CD8-positive, alpha-beta memory T cell (primary cell): ENCODE measurements at regions not wholly inside any gene's neighbourhood (a gene's known extent, or its start where the extent isn't known, plus 50 kb on each side); places are given as distances from the start of the nearest gene placed in this dataset.
"Not testable (repeated sequence)": the region's sequence is repeated elsewhere in the genome, so short reads cannot be mapped to it uniquely, and the experiment has no call there.

Experiments used
- CTCF ChIA-PET: fragments of 350-600 bp; sonication (Branson Sonifier 250); formaldehyde crosslinking; loops from one replicate; lab custom pipeline; 2021; ENCODE audit warnings: antibody characterized with exemption; lab: Charles Lee
- POLR2A ChIA-PET: fragments of 350-600 bp; sonication (Branson Sonifier 250); formaldehyde crosslinking; loops from one replicate; lab custom pipeline; 2021; ENCODE audit warnings: antibody characterized with exemption; lab: Charles Lee
- DNase-seq, 5 donors: peaks; one replicate each; pipeline versions ENCODE4 v3.0.0 to v3.0.0-alpha.2; 2020 to 2022; ENCODE audit warnings: mixed read lengths in 1 of 5
- H3K27ac ChIP-seq: one replicate; pipeline ENCODE4 v1.7.0; 2013; ENCODE audit warnings: low read depth, mild to moderate bottlenecking, low read length, moderate library complexity
- H3K27me3 ChIP-seq: 2 replicates; pipeline ENCODE4 v1.7.0; 2013; ENCODE audit warnings: low read length, mild to moderate bottlenecking; ENCODE audit not compliant: insufficient read depth, poor library complexity, severe bottlenecking
- H3K36me3 ChIP-seq: 2 replicates; pipeline ENCODE4 v1.7.0; 2013; ENCODE audit warnings: mild to moderate bottlenecking, low read length, moderate library complexity; ENCODE audit not compliant: insufficient read depth
- H3K4me1 ChIP-seq: 2 replicates; pipeline ENCODE4 v1.7.0; 2013; ENCODE audit warnings: mild to moderate bottlenecking, low read length, moderate library complexity; ENCODE audit not compliant: insufficient read depth
- H3K4me3 ChIP-seq: 2 replicates; pipeline ENCODE4 v1.7.0; 2013; ENCODE audit warnings: mild to moderate bottlenecking, low read length
- H3K9me3 ChIP-seq: 2 replicates; pipeline ENCODE4 v1.7.0; 2013; ENCODE audit warnings: mild to moderate bottlenecking, low read length
- H3K27ac Mint-ChIP-seq, 8 donors: one replicate each; pipeline ENCODE4 v1.8.0; 2020 to 2021; ENCODE audit warnings: mixed read lengths in 8 of 8, mild to moderate bottlenecking in 6 of 8, inconsistent platforms in 3 of 8, moderate library complexity in 3 of 8
- H3K27me3 Mint-ChIP-seq, 2 donors: one replicate each; pipeline ENCODE4 v1.8.0; 2020 to 2021; ENCODE audit warnings: mixed read lengths in 2 of 2, mild to moderate bottlenecking in 1 of 2, moderate library complexity in 1 of 2
- H3K36me3 Mint-ChIP-seq, 3 donors: one replicate each; pipeline ENCODE4 v1.8.0; 2020 to 2021; ENCODE audit warnings: mixed read lengths in 3 of 3, inconsistent platforms in 1 of 3, mild to moderate bottlenecking in 1 of 3
- H3K4me1 Mint-ChIP-seq, 3 donors: one replicate each; pipeline ENCODE4 v1.8.0; 2020 to 2021; ENCODE audit warnings: mixed read lengths in 3 of 3, inconsistent platforms in 1 of 3, mild to moderate bottlenecking in 1 of 3
- H3K4me3 Mint-ChIP-seq, 7 donors: one replicate each; pipeline ENCODE4 v1.8.0; 2020 to 2021; ENCODE audit warnings: mixed read lengths in 7 of 7, mild to moderate bottlenecking in 6 of 7, moderate library complexity in 4 of 7, inconsistent platforms in 2 of 7
- H3K9me3 Mint-ChIP-seq, 5 donors: one replicate each; pipeline ENCODE4 v1.8.0; 2020 to 2022; ENCODE audit warnings: mixed read lengths in 5 of 5, mild to moderate bottlenecking in 3 of 5, moderate library complexity in 2 of 5, inconsistent platforms in 1 of 5

GRCh38 chr20:8997701-8998117 lies 71.2 kb upstream of the PLCB4 start:
- POLR2A ChIA-PET: no interaction called here
- no peaks in the 10 kb centered on the region for H3K27me3 Mint-ChIP-seq

DNA sequence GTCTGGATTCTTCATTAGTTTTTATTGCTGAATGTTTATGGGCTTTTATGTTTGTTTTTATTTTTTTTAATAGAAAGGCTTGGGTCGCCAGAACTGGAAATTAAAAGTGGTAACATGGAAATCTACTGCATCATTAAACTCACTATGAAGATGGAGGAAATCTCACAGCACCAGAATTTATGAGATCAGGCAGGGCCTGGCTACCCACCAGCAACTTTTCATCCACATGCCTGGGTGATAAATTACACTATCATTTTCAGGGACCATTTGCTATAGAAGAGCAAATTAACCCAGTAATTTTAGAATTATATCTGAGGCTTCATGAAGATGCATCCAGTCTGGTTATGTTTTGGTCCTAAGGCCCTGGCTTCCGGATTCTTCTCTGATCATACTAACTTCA lies 57.8 kb upstream of the PLCB4 start:
- H3K36me3 ChIP-seq: no peaks in the 10 kb centered on the region
- no peak for DNase-seq
- no peaks in the 10 kb centered on the region for H3K27me3 Mint-ChIP-seq
- H3K36me3 Mint-ChIP-seq: no peaks in the 10 kb centered on the region
- H3K4me3 Mint-ChIP-seq: no peak overlapping the region
- H3K4me1 Mint-ChIP-seq: no peaks in the 10 kb centered on the region
- no peaks in the 10 kb centered on the region for H3K9me3 ChIP-seq
- CTCF ChIA-PET: no interaction called here
- POLR2A ChIA-PET: no interaction called here
- no peak overlapping the region for H3K27ac Mint-ChIP-seq
- H3K9me3 Mint-ChIP-seq: peaks cover 0 to 6% (median 3%) of the 10 kb centered on the region in 5 donors
- no peak overlapping the region for H3K4me3 ChIP-seq
- no peak overlapping the region for H3K27ac ChIP-seq
- no peaks in the 10 kb centered on the region for H3K27me3 ChIP-seq
- no peaks in the 10 kb centered on the region for H3K4me1 ChIP-seq

More at GRCh38 chr20:8997701-8998117, 71.2 kb upstream of the PLCB4 start:
- CTCF ChIA-PET: no interaction called here
- H3K36me3 ChIP-seq: no peaks in the 10 kb centered on the region
- no peaks in the 10 kb centered on the region for H3K4me1 Mint-ChIP-seq
- H3K36me3 Mint-ChIP-seq: no peaks in the 10 kb centered on the region
- no peak for DNase-seq
- H3K4me3 Mint-ChIP-seq: no peak overlapping the region
- H3K9me3 ChIP-seq: no peaks in the 10 kb centered on the region
- no peaks in the 10 kb centered on the region for H3K27me3 ChIP-seq
- H3K4me3 ChIP-seq: no peak overlapping the region
- no peak overlapping the region for H3K27ac ChIP-seq
- peaks cover 1 to 12% (median 4%) of the 10 kb centered on the region in 5 donors for H3K9me3 Mint-ChIP-seq
- no peaks in the 10 kb centered on the region for H3K4me1 ChIP-seq
- H3K27ac Mint-ChIP-seq: no peak overlapping the region

- H3K9me3 Mint-ChIP-seq, H3K27me3 Mint-ChIP-seq, H3K4me1 Mint-ChIP-seq, H3K27me3 ChIP-seq, H3K36me3 ChIP-seq, H3K4me3 ChIP-seq, POLR2A ChIA-PET, DNase-seq, H3K27ac ChIP-seq, H3K36me3 Mint-ChIP-seq, H3K4me3 Mint-ChIP-seq, H3K4me1 ChIP-seq, H3K9me3 ChIP-seq, H3K27ac Mint-ChIP-seq, CTCF ChIA-PET: not testable (repeated sequence)
Measured at GRCh38 chr20:9015232-9015983, 53.5 kb upstream of the PLCB4 start.

- Histone ChIP-seq H3K27me3 (no peaks in the 10 kb centered on the region), H3K4me1 (no peaks in the 10 kb centered on the region), H3K4me3 (no peak overlapping the region), H3K9me3 (no peaks in the 10 kb centered on the region), H3K27ac (no peak overlapping the region), H3K36me3 (no peaks in the 10 kb centered on the region)
- Mint-ChIP-seq H3K27me3 (no peaks in the 10 kb centered on the region), H3K36me3 (no peaks in the 10 kb centered on the region), H3K27ac (no peak overlapping the region), H3K9me3 (peaks cover 0 to 9% (median 0%) of the 10 kb centered on the region in 5 donors), H3K4me3 (no peak overlapping the region), H3K4me1 (no peaks in the 10 kb centered on the region)
- no peak for DNase-seq
- POLR2A ChIA-PET: no interaction called here
- CTCF ChIA-PET: no interaction called here
Measured at GRCh38 chr20:9015984-9016324, 52.9 kb upstream of the PLCB4 start.

- Mint-ChIP-seq H3K27me3 (no peaks in the 10 kb centered on the region), H3K9me3 (peaks cover 0 to 9% (median 0%) of the 10 kb centered on the region in 5 donors), H3K36me3 (no peaks in the 10 kb centered on the region), H3K27ac (no peak overlapping the region), H3K4me1 (no peaks in the 10 kb centered on the region), H3K4me3 (no peak overlapping the region)
- POLR2A ChIA-PET: no interaction called here
- Histone ChIP-seq H3K4me1 (no peaks in the 10 kb centered on the region), H3K27ac (no peak overlapping the region), H3K27me3 (no peaks in the 10 kb centered on the region), H3K4me3 (no peak overlapping the region), H3K36me3 (no peaks in the 10 kb centered on the region), H3K9me3 (no peaks in the 10 kb centered on the region)
- DNase-seq: no peak
- CTCF ChIA-PET: no interaction called here
Measured at GRCh38 chr20:9018346-9018745, 50.5 kb upstream of the PLCB4 start.
